HG02884 (cell line): ENCODE measurements at regions not wholly inside any gene's neighbourhood (a gene's known extent, or its start where the extent isn't known, plus 50 kb on each side); places are given as distances from the start of the nearest gene placed in this dataset.

Source experiments
- ATAC-seq: cut with Tn5 transposase; IDR thresholded peaks from one replicate; pipeline ENCODE4 v1.9.1; 2021; ENCODE audit warnings: mild to moderate bottlenecking, moderate library complexity; ENCODE audit not compliant: unreplicated experiment

DNA sequence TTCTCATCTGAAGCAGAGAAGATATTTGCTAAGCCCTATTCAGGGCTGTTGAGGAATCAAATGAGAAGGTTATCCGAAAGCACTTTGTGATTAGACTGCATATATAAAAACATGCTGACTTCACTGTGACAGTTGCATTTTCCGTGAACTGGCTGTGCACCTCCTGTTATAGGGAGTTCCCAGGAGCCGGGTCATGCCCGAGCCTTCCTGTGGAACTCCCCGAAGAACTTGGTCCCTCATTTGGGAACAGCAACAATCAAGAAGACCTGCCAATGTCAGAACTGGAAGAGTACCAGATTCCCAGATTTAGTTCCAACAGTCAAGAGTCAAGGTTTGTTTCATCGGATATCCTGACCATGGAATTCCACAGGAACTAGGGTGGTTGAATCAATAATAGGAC is 130.4 kb upstream of the RAI14 start:
- ATAC-seq, result no peak

GRCh38 chr5:34526682-34527305 is 129.3 kb upstream of the RAI14 start:
- no peak for ATAC-seq

GRCh38 chr5:34529581-34530331 is 126.4 kb upstream of the RAI14 start:
- ATAC-seq, result no peak

- no peak for ATAC-seq
Observed at GRCh38 chr5:34530637-34531036, 125.5 kb upstream of the RAI14 start.

DNA sequence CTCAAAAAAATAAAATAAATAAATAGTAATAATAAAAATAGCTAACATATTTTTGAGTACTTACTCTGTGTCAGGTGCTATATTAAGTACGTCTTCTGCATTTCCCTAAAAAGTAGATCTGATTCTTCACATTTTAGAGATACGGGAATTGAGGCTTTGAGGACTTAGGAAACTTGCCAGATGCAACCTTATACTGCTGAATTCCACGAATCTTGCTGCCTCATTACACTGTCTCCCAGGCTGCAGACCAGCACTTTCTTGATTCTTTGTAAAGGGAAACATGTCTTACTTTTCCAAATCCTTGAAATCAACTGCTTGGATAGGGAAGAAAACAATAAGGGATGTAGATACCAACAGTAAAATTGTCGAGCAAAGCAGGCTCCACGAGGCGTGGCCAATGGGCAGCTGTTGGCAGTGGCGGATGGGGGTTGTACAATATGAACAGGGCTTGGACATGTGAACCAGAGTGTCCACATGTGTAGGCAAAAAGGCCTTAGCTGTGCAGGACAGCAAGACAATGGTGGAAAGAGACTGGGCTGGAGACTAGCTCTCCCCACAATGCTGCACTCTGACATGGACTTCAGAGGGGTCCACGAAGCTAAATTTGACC is 124.3 kb upstream of the RAI14 start:
- no peak for ATAC-seq

DNA sequence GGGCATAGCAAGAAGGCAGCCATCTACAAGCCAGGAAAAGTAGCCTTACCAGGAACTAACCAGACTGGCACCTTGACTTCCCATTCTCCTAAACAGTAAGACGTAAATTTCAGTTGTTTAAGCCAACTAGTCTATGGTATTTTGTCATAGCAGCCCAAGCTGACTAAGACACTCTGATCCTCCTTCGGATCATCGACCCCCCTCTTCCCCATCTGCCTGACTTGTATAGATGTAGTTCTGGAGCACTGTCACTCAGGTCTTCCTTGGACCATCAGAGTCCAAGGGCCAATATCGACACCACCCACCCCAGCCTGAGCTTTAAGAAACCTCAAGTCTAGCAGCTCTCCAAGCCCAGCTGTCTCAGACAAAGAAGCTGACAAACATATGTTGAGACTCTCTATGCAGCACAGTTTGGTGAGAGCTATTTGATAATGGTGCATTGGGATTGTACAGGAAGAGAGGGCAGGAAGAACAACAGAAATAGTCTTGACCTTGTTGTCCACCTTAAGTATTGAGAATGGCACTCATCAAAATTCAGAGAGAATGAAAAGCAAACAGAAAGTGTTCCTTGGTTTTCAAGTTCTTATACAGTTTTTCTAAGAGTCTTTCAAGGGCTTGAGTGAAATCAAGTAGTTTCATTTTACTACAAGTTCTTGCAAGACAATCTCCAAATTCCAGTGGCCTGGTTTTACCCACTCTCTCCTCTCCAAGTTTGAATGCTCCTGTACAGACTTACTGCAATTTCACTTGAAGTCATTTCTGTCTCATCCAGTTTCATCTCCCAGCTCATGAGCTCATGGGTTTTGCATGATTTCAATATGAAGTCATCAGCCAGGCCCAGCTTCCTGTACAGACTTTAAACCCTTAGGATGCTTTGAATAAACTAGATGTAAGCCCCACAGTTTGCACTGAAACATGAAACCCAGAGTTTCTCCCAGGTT is 122.3 kb upstream of the RAI14 start:
- ATAC-seq, result peak; percentile 84

- no peak for ATAC-seq
Observed at GRCh38 chr5:34534523-34535103, 121.5 kb upstream of the RAI14 start.

DNA sequence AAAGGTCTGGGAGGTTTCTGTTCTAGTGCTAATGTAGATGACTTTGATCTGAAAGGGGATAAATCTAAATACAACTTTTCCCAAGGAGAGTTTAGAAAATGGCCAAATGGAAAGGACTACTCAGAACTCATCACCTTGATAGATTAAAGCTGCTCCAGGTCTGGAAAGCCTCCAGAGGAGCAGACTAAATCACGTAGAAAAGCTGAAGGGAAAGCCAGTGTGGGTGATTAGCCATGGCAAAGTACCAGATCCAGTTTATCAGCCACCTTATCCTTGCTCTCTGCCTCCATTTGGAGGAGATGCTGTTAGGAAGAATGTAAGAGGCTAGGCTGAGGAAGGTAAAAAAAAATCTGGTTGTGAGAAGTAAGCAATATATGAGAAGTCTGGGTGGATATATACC is 120.7 kb upstream of the RAI14 start:
- no peak for ATAC-seq

- no peak for ATAC-seq
Observed at GRCh38 chr5:34535944-34536623, 120.0 kb upstream of the RAI14 start.

DNA sequence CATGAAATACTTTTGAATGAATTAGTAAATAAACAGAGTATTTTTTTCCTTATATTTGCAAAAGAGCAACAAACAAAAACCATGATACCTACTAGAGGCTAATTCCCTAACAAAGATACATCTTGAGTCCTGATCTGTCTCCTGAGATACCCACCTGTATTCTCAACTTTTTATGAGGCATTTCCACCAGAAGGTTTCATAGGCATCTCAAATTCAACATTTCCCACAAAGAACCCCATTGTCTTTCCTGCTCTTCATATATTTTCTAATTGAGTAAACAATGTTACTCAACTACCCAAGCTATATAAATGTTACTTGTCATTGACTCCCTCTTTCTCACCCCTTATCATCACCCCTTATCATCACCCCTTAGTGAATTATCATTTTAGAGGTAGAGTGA is 119.4 kb upstream of the RAI14 start:
- ATAC-seq, result no peak

- no peak for ATAC-seq
Observed at GRCh38 chr5:34538026-34538672, 118.0 kb upstream of the RAI14 start.

GRCh38 chr5:34539183-34539582 is 116.9 kb upstream of the RAI14 start:
- no peak for ATAC-seq

DNA sequence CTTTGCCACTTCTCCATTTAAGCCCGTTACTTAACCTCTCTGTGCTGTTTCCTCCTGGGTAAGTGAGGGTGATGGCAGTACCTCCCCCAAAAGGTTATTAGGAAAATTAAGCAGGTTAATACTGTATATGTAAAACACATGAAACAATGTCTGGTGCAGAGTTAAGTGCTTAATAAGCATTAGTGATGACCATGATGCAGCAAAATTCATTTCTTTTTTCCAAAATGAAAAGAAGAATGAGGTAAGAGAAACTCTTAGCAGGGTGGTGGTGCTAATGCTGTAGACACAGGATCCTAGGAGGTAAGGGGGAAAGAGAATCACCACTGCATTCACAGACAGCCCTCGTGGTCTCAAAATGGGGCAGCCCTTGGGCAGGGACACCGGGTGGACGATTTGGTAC is 115.1 kb upstream of the RAI14 start:
- no peak for ATAC-seq

DNA sequence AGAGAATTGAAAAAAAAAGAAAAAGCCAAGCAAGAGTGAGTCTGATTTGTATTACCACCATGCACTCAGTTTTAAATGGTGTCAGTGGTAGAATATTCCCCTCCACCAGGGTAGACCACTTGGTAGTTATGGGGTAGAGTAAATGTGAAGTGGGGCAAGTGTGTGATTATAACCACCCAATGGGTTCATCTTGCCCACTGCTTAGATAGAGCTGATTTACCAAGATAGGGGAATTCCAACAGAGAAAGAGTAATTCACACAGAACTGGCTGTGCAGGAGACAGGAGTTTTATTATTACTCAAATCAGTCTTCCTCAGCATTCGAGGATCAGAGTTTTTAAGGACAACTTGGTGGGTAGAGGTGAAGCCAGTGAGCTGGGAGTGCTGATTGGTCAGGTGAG is 113.3 kb upstream of the RAI14 start:
- ATAC-seq, result no peak

- no peak for ATAC-seq
Observed at GRCh38 chr5:34543687-34544086, 112.4 kb upstream of the RAI14 start.

- no peak for ATAC-seq
Observed at GRCh38 chr5:34544403-34544802, 111.7 kb upstream of the RAI14 start.

- no peak for ATAC-seq
Observed at GRCh38 chr5:34545164-34545563, 111.0 kb upstream of the RAI14 start.

GRCh38 chr5:34545626-34546025 is 110.5 kb upstream of the RAI14 start:
- ATAC-seq, result no peak

DNA sequence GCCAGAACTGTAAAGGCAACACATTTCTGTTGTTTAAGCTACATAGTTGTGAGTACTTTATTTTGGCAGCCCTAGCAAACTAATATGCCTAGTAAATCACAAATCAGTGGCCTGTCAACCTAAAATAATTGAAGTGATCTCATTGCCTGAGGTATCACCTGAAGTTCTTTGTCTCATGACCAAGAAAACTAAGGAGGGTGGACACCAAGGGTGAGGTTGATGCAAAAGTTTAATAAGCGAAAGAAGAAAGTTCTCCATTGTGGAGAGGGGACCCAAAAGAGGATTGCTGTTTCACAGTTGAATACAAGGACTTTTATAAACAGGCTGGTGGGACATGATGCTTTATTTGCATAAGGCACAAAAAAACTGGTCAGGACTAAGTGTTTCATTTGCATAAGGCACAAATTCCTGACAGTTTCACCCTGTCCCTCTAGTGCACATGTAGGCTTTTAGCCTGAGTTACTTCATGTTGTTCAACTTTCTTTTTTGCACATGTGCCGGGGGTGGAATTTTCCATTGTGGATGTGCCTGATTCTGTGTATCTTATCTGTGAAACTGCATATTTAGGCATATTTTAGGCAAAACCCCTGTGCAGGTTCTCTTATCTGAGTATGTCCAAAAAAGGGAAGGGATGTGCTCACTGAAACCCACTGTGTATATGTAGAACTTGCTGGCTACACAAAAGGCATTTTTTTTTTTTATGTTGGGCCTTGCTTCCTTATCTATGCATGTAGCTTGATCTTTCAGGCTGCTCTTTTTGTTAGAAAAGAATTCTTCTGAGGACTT is 108.6 kb upstream of the RAI14 start:
- no peak for ATAC-seq
